Fibroblast of lung (primary cell): ENCODE measurements at regions not wholly inside any gene's neighbourhood (a gene's known extent, or its start where the extent isn't known, plus 50 kb on each side); places are given as distances from the start of the nearest gene placed in this dataset.

ENCODE experiments used
- EZH2 ChIP-seq: IDR thresholded peaks from 2 replicates; pipeline ENCODE4 v1.5.1; 2012; ENCODE audit warnings: low read length, control low read depth, mild to moderate bottlenecking; ENCODE audit errors: missing control alignments
- TF ChIP-seq, protein P1 (sequence below), 2 donors: IDR thresholded peaks in 1 of 2; conservative IDR thresholded peaks in 1 of 2; 1 replicate in 1 of 2; 2 replicates in 1 of 2; pipeline ENCODE4 v1.5.1; 2011 to 2012; ENCODE audit warnings: low read length in 2 of 2, control low read depth in 1 of 2, inconsistent platforms in 1 of 2, low read depth in 1 of 2, mild to moderate bottlenecking in 1 of 2

DNA sequence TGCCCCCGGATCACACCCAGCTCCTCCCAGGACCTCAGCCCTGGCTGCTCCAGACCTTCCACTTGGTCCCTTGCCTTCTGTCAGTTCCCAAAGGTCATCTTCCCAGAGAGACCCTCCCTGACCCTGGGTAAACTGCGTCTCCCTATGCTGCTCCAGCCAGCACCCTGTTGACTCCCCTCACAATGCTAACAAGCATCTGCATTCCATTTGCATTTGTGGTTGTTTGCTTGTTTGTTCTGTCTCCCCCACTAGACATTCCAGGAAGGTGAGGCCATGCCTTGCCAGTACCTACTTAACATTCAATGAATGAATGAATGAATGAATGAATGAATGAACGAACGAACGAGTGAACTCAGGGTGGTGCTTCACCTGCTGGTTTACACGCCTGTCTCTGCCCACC lies 171.2 kb downstream of the WSCD1 start:
- TF ChIP-seq EZH2, result no peak
- TF ChIP-seq, protein P1, sequence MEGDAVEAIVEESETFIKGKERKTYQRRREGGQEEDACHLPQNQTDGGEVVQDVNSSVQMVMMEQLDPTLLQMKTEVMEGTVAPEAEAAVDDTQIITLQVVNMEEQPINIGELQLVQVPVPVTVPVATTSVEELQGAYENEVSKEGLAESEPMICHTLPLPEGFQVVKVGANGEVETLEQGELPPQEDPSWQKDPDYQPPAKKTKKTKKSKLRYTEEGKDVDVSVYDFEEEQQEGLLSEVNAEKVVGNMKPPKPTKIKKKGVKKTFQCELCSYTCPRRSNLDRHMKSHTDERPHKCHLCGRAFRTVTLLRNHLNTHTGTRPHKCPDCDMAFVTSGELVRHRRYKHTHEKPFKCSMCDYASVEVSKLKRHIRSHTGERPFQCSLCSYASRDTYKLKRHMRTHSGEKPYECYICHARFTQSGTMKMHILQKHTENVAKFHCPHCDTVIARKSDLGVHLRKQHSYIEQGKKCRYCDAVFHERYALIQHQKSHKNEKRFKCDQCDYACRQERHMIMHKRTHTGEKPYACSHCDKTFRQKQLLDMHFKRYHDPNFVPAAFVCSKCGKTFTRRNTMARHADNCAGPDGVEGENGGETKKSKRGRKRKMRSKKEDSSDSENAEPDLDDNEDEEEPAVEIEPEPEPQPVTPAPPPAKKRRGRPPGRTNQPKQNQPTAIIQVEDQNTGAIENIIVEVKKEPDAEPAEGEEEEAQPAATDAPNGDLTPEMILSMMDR (conservative IDR thresholded peaks at IDR 0.05 in 1 of 2, IDR thresholded peaks at IDR 0.05 in 1 of 2; ENCODE audit: low read depth in 1 of 2, low read length in 2 of 2), result no peak
